OCI-LY7 (cell line): ENCODE measurements at regions not wholly inside any gene's neighbourhood (a gene's known extent, or its start where the extent isn't known, plus 50 kb on each side); places are given as distances from the start of the nearest gene placed in this dataset.

Source experiments
- BruUV-seq: library from RNA; stranded (reverse); fragments of 400-500 nt; replicated peaks from 2 replicates; lab custom pipeline; 2021; lab: Mats Ljungman, UMichigan
- CTCF ChIA-PET: fragments of 300-600 bp; sonication (Branson Sonifier 250); formaldehyde crosslinking; loops from one replicate; lab custom pipeline; 2022; ENCODE audit warnings: antibody characterized with exemption; ENCODE audit not compliant: unreplicated experiment; lab: Charles Lee
- POLR2A ChIA-PET: fragments of 300-600 bp; sonication (Branson Sonifier 250); formaldehyde crosslinking; loops from one replicate; lab custom pipeline; 2022; ENCODE audit warnings: antibody characterized with exemption; lab: Charles Lee
- DNase-seq: peaks from one replicate; pipeline ENCODE4 v3.0.0-alpha.2; 2015; ENCODE audit warnings: low spot score
- H2AFZ ChIP-seq: fragments of 200-600 bp; sonication (generic), shearing (Covaris generic); 2 replicates; pipeline ENCODE4 v1.6.1; 2014; ENCODE audit warnings: mild to moderate bottlenecking, antibody characterized with exemption, low read length, moderate library complexity
- H3K27ac ChIP-seq: fragments of 200-600 bp; sonication (generic); 2 replicates; pipeline ENCODE4 v1.5.1; 2014; ENCODE audit warnings: mixed run types, low read depth, mild to moderate bottlenecking, moderate library complexity, low read length, inconsistent platforms; ENCODE audit not compliant: poor library complexity, severe bottlenecking
- H3K36me3 ChIP-seq: fragments of 200-600 bp; sonication (generic); 2 replicates; pipeline ENCODE4 v1.6.1; 2014; ENCODE audit warnings: mild to moderate bottlenecking, antibody characterized with exemption, low read length, moderate library complexity, mixed read lengths; ENCODE audit not compliant: insufficient read depth
- H3K4me1 ChIP-seq: fragments of 200-600 bp; sonication (generic); 2 replicates; pipeline ENCODE4 v1.5.1; 2014; ENCODE audit warnings: mild to moderate bottlenecking, low read length; ENCODE audit not compliant: insufficient read depth, poor library complexity, severe bottlenecking
- H3K4me2 ChIP-seq: fragments of 200-600 bp; sonication (generic); 2 replicates; pipeline ENCODE4 v1.6.1; 2014; ENCODE audit warnings: mild to moderate bottlenecking, low read length
- H3K4me3 ChIP-seq: fragments of 200-600 bp; sonication (generic); 2 replicates; pipeline ENCODE4 v1.5.1; 2014; ENCODE audit warnings: mild to moderate bottlenecking, low read depth, low read length; ENCODE audit not compliant: poor library complexity, severe bottlenecking
- H3K79me2 ChIP-seq: fragments of 200-600 bp; sonication (generic); 2 replicates; pipeline ENCODE4 v1.6.1; 2016; ENCODE audit warnings: low read depth, mild to moderate bottlenecking, low read length, moderate library complexity, mixed read lengths; ENCODE audit not compliant: insufficient read depth
- H3K9me2 ChIP-seq: fragments of 200-600 bp; sonication (generic); 2 replicates; pipeline ENCODE4 v1.6.1; 2016; ENCODE audit warnings: mild to moderate bottlenecking, low read length, mixed read lengths; ENCODE audit not compliant: insufficient read depth
- H3K9me3 ChIP-seq: fragments of 200-600 bp; sonication (generic); 2 replicates; pipeline ENCODE4 v1.6.1; 2014; ENCODE audit warnings: mild to moderate bottlenecking, mixed run types, low read length, mixed read lengths
- H4K20me1 ChIP-seq: fragments of 200-600 bp; sonication (generic); 2 replicates; pipeline ENCODE4 v1.6.1; 2014; ENCODE audit warnings: mild to moderate bottlenecking, antibody characterized with exemption, low read length, moderate library complexity, mixed read lengths; ENCODE audit not compliant: insufficient read depth
- CTCF ChIP-seq: fragments of 200-600 bp; sonication (generic); conservative IDR thresholded peaks from 2 replicates; pipeline ENCODE4 v1.5.1; 2014; ENCODE audit warnings: mild to moderate bottlenecking, antibody characterized with exemption, low read length, moderate library complexity, mixed read lengths
- EZH2phosphoT487 ChIP-seq: fragments of 200-600 bp; sonication (generic); IDR thresholded peaks from 2 replicates; pipeline ENCODE4 v1.6.1; 2018; ENCODE audit warnings: low read depth, borderline replicate concordance, mild to moderate bottlenecking, mixed run types, antibody characterized with exemption, low read length, moderate library complexity, mixed read lengths
- intact Hi-C: fragments of 100-400 bp; cut with micrococcal nuclease; formaldehyde crosslinking; loops from one replicate; pipeline ENCODE4 v1.10.0; 2022; ENCODE audit not compliant: unreplicated experiment

- Histone ChIP-seq H3K9me3 (no peaks in the 10 kb centered on the region), H3K27ac (no peak overlapping the region), H3K9me2 (no peaks in the 10 kb centered on the region), H3K4me3 (no peak overlapping the region), H2AFZ (no peak overlapping the region), H3K79me2 (no peaks in the 10 kb centered on the region), H4K20me1 (no peaks in the 10 kb centered on the region), H3K36me3 (no peaks in the 10 kb centered on the region), H3K4me1 (no peaks in the 10 kb centered on the region), H3K4me2 (no peak overlapping the region)
- TF ChIP-seq EZH2phosphoT487 (no peak), CTCF (no peak)
- BruUV-seq: no TSS peak
- CTCF ChIA-PET: no interaction called here
- intact Hi-C loops: no loop called here
- DNase-seq: no peak
- POLR2A ChIA-PET: no interaction called here
Measured at GRCh38 chr2:150370561-150370960, 116.9 kb downstream of the RND3 start.

- BruUV-seq: no TSS peak
- no peak overlapping the region for H3K4me3 ChIP-seq
- H3K9me3 ChIP-seq: no peaks in the 10 kb centered on the region
- CTCF ChIA-PET: no interaction called here
- no peaks in the 10 kb centered on the region for H3K36me3 ChIP-seq
- H2AFZ ChIP-seq: no peak overlapping the region
- DNase-seq: no peak
- H3K79me2 ChIP-seq: no peaks in the 10 kb centered on the region
- no peak overlapping the region for H3K27ac ChIP-seq
- POLR2A ChIA-PET: no interaction called here
- no peaks in the 10 kb centered on the region for H3K9me2 ChIP-seq
- H3K4me1 ChIP-seq: no peaks in the 10 kb centered on the region
- H3K4me2 ChIP-seq: no peak overlapping the region
- TF ChIP-seq CTCF (no peak), EZH2phosphoT487 (no peak)
- intact Hi-C loops: no loop called here
- no peaks in the 10 kb centered on the region for H4K20me1 ChIP-seq
Measured at GRCh38 chr2:150369862-150370261, 117.6 kb downstream of the RND3 start.

GRCh38 chr2:150358468-150358807, 129.0 kb downstream of the RND3 start:
- ChIA-PET CTCF (no interaction called here), POLR2A (no interaction called here)
- DNase-seq: no peak
- H3K4me1 ChIP-seq: no peaks in the 10 kb centered on the region
- intact Hi-C loops: no loop called here
- BruUV-seq: no TSS peak
- H2AFZ ChIP-seq: no peak overlapping the region
- H4K20me1 ChIP-seq: no peaks in the 10 kb centered on the region
- H3K27ac ChIP-seq: no peak overlapping the region
- H3K9me2 ChIP-seq: no peaks in the 10 kb centered on the region
- no peak for TF ChIP-seq EZH2phosphoT487
- TF ChIP-seq CTCF: no peak
- H3K9me3 ChIP-seq: no peaks in the 10 kb centered on the region
- no peak overlapping the region for H3K4me3 ChIP-seq
- no peaks in the 10 kb centered on the region for H3K79me2 ChIP-seq
- H3K4me2 ChIP-seq: no peak overlapping the region
- H3K36me3 ChIP-seq: no peaks in the 10 kb centered on the region
